Fibroblast of the aortic adventitia (primary cell): ENCODE measurements at regions not wholly inside any gene's neighbourhood (a gene's known extent, or its start where the extent isn't known, plus 50 kb on each side); places are given as distances from the start of the nearest gene placed in this dataset.

Source experiments
- DNase-seq: peaks from one replicate; pipeline ENCODE4 v3.0.0-alpha.2; 2010; ENCODE audit warnings: low read depth
- H3K4me3 ChIP-seq: 2 replicates; pipeline ENCODE4 v1.5.1; 2011; ENCODE audit warnings: low read depth, mild to moderate bottlenecking, control low read depth, low read length, moderate library complexity
- TF ChIP-seq, protein P1 (sequence below): IDR thresholded peaks from 2 replicates; pipeline ENCODE4 v1.5.1; 2011; ENCODE audit warnings: mild to moderate bottlenecking, low read length, control low read depth, inconsistent platforms; ENCODE audit not compliant: insufficient read depth

GRCh38 chr18:39834636-39835035, 2120.4 kb upstream of the PIK3C3 start:
- no peak overlapping the region for H3K4me3 ChIP-seq
- TF ChIP-seq, protein P1, sequence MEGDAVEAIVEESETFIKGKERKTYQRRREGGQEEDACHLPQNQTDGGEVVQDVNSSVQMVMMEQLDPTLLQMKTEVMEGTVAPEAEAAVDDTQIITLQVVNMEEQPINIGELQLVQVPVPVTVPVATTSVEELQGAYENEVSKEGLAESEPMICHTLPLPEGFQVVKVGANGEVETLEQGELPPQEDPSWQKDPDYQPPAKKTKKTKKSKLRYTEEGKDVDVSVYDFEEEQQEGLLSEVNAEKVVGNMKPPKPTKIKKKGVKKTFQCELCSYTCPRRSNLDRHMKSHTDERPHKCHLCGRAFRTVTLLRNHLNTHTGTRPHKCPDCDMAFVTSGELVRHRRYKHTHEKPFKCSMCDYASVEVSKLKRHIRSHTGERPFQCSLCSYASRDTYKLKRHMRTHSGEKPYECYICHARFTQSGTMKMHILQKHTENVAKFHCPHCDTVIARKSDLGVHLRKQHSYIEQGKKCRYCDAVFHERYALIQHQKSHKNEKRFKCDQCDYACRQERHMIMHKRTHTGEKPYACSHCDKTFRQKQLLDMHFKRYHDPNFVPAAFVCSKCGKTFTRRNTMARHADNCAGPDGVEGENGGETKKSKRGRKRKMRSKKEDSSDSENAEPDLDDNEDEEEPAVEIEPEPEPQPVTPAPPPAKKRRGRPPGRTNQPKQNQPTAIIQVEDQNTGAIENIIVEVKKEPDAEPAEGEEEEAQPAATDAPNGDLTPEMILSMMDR = no peak

GRCh38 chr18:39825485-39826150, 2129.4 kb upstream of the PIK3C3 start:
- TF ChIP-seq, protein P1 = no peak
- H3K4me3 ChIP-seq = no peak overlapping the region
- DNase-seq = no peak

More at GRCh38 chr18:39834636-39835035, 2120.4 kb upstream of the PIK3C3 start:
- no peak for DNase-seq

GRCh38 chr18:39806525-39806924, 2148.5 kb upstream of the PIK3C3 start:
- no peak overlapping the region for H3K4me3 ChIP-seq
- DNase-seq = peak; percentile 12
- TF ChIP-seq, protein P1 = no peak

- TF ChIP-seq, protein P1 = no peak
- DNase-seq = no peak
- H3K4me3 ChIP-seq = no peak overlapping the region
These were observed 2149.8 kb upstream of the PIK3C3 start for GRCh38 chr18:39805218-39805617.

- TF ChIP-seq, protein P1 = no peak
- H3K4me3 ChIP-seq = no peak overlapping the region
- DNase-seq = no peak
These were observed 2152.3 kb upstream of the PIK3C3 start for GRCh38 chr18:39802648-39803229.

- no peak overlapping the region for H3K4me3 ChIP-seq
- DNase-seq = no peak
- TF ChIP-seq, protein P1 = no peak
These were observed 2153.2 kb upstream of the PIK3C3 start for GRCh38 chr18:39801848-39802247.

DNA sequence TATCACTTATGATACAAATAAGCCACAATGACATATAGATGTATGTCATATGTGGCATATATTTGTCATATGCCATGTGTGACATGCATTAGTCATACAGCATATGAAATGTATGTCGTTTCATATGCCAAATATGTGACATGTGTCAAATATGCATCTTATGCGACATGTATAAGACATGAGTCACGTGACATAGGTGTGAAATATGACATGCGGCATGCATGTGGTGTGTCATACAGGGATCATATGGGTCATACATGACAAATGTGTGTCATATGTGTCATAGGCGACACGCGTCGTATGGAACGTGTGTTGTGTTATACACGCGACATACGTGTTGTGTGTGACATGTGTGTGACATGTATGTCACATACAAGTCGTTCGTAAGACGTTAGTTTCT, 2154.0 kb upstream of the PIK3C3 start:
- no peak overlapping the region for H3K4me3 ChIP-seq
- TF ChIP-seq, protein P1 = no peak
- DNase-seq = no peak
